Umbilical cord (tissue), 1 donor: ENCODE measurements at regions not wholly inside any gene's neighbourhood (a gene's known extent, or its start where the extent isn't known, plus 50 kb on each side); places are given as distances from the start of the nearest gene placed in this dataset.
"Not testable (repeated sequence)": the region's sequence is repeated elsewhere in the genome, so short reads cannot be mapped to it uniquely, and the experiment has no call there.

ENCODE experiments used
- DNase-seq: peaks from one replicate; pipeline ENCODE4 v3.0.0-alpha.2; 2015; ENCODE audit warnings: low spot score

DNA sequence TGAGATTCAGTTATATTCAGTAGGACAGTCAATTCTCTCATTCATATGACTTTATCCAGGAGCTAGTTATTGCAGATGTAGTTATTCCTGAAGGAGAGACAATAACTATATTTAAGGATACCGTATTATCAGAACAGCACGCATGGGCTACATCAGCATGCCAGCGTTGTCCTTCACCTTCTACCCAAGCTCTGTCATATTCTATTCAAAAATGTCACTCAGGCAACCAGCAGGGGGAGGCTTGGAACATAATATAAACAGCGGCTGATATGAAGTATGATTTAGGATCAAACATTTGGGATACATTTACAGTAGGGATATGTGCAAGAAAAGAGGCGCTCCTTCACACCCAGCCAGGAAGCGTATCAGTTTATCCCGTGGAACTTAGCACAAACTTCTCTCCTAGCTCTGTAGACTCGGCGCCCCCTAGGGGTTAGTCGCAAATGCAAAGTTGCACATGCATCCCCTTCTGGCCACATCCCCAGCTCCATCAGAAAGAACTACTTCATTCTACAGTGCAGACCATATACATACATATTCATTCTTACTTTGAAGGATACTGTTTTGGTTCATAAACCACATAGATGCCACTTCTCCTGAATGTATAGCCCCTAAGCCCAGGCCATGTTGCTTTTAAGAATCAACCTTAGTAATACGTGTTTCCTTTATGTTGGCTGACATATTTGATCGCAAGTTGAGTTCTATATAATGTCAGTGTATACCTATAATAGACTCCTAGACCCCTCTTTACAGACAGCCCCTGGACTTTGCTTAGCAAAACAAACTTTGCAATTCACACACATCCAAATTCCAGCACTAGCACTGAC lies 759.4 kb downstream of the ADCYAP1 start:
- peak; percentile 23 for DNase-seq

DNA sequence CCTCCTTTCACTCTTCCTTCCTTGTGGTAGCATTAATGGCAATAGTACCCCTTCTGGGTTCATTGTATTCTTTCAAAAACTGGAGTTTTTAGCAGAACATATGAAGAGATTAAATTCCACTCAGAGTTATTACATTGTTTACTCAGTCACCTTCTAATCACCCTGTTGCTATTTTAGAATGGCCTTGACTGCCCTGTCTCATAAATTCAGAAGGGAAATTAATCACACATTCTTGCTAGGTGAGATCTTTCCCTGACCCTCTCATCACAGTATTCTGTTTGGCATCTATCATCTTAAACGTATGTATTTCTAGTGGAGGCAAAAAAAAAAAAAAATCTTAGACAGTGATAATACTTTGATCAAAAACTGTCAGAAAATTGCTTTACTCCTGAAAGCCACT lies 760.4 kb downstream of the ADCYAP1 start:
- DNase-seq: no peak

DNA sequence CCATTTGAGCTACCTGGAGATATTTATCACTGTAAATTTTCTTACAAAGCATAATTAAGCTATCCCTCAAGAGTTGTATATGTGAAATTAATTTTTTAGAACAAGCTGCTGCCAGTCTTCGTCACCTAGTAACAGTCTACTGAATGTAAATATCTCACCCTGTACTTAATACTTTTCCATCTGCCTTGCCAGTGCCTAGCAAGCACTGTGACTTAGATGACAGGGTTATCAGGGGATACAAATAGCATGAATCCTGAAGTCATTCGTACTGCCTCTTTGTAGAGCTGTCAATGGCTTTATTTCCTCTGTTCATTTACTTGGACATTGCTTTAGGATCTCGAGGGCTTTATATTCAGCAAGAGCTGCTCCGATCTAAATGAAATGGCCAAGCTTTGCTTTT lies 763.6 kb downstream of the ADCYAP1 start:
- DNase-seq: no peak

DNA sequence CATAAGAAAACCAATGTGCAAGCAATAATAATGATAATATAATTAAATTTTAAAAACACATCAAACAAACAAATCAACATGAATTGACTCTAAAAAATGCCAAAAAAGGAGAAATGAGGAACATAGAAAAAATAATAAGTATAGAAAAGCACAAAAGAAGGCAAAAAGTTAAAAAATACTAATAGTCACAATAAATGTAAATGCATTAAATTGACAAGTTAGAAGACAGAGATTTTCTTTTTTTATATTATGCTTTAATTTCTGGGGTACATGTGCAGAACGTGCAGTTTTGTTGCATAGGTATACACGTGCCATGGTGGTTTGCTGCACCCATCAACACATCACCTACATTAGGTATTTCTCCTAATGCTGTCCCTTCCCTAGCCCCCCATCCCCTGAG lies 767.0 kb downstream of the ADCYAP1 start:
- DNase-seq: not testable (repeated sequence)

DNA sequence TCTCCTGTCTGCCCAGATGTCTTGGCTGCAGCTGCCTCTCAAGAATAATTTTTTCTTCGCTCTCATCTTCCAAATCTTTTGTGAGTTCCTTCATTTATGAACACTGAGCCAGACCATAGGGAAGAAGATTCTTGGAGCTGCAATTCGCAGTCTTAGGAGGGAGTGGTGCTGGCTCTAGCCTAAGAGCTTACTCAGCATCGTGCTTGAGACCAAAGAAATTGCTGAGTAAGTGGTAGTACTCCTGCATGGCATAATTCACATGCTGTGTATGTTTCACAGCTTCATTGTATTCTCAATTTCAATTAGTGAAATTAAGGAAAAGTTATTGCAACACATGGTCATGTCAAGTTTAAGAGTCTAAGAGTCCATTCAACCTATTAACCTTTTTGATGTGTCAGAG lies 771.7 kb downstream of the ADCYAP1 start:
- no peak for DNase-seq

DNA sequence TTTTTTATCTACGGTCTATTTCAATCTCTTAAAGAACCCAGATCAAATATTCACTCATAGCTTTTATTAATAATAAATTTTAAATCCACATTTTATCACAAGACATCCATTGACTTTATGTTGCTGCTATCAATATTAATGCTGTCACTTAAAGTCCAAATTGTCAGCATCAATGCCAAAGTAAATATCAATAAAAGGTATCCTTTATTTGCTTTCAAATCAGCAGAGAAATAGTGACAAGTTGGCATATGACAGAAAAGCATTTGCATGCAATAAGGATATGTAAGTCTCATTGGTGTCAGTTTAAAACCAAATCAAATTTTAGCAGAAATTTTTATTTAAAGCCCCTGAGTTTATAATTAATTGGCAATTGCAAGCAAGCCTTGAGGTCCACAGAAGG lies 775.4 kb downstream of the ADCYAP1 start:
- no peak for DNase-seq

DNA sequence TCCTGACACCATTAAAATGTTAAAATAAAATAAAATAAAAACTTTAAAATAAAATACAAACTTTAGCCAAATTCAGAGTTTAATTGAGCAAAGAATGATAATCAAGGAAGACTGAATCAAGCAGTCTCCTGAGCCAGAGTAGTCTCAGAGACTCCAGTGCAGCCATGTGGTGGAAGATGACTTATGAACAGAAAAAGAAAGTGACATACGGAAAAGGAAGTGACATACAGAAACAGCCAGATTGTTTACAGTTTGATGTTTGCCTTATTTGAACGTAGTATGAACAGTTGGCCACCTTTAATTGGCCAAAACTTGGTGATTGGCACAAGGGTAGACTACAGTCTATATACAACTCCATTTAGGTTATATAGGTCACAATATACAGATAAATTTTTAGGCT lies 787.2 kb downstream of the ADCYAP1 start:
- DNase-seq: no peak

DNA sequence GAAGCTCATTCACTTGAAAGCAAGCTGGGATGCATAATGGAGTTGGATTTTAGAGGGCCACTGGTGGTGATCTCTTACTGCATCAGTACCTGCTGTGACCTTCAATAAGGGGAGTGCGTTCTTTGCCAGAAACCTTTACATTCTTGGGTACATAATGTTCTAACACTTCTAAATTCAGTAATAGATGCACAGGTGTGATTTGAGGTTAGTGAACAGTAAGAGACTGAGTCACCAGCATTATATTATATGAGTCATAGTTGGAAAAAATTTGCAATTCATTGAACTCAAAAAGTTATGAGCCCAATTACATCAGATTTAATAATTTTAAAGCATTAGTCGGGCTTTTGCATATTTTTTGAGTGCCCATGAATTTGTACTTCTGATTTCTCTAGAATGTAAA lies 803.3 kb downstream of the ADCYAP1 start:
- DNase-seq: no peak

DNA sequence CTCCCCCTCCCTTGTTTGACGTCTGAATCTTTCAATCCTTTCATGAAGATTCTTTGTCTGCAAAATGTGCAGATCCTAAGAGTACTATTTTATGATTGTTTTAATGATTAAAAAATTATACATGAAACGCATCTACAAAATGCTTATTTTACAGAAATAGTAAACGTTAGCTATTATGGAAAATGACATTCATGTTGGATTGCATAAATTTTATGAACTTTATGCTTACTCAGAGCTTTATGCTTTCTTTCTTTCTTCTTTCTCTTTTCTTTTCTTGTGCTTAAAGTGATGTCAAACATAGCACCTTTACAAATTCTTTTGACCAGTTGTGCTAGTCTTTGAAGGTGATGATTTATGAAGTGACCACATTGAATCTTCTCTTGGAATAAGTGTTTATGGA lies 805.4 kb downstream of the ADCYAP1 start:
- DNase-seq: no peak

DNA sequence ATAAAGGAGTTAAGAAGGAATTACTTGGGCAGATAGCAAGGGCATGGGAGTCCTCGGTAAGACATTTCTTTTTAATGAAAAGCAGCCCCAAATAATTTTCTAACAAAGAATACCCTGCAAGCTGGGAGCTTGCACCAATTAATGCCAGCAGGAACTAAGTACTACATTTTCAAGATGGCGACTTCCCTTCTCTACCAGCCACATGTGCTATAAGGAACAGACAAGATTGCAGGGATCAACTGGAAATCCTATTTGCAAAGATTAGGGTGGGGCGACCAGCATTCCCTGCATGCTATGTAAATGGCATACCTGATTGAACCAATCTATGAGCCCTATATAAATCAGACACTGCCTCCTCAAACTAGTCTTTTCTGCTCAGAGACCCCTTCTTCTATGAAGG lies 827.5 kb downstream of the ADCYAP1 start:
- DNase-seq: no peak

DNA sequence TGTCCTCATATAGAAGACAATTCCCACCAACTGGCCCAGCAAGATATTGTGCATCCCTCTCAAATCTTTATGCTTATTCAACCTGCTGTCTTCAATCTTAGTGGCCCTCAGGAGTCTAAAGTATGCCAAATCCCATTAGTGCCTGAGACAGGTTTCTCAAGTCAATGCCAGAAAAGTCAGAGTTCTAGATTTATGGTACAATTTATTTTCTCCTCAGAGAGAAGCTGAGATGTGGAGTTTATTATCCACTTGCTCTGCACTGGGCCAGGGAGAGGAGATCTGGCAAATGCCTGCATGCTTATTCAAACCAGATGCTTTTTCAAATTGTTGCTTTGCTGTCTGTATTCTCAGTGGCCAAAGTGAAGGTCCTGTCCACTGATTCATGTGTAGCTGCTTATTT lies 825.2 kb downstream of the METTL4 start:
- DNase-seq: no peak

DNA sequence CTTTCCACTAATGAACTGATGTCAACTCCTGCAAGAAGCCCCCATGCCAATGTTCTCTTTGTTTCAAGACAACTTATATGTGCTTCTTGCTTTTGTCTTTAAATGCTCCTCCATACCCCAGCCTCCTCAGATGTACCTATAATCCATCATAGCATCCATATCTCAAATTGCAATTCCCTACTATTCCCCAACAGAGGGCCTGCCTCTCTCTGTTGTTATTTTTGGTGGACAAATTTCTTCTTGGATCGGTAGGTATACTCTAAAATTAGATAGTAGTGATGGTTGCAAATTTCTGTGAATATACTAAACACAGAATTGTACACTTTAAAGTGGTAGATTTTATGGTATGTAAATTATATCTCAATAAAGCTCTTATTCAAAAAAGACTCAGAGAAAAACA lies 820.1 kb downstream of the METTL4 start:
- no peak for DNase-seq

DNA sequence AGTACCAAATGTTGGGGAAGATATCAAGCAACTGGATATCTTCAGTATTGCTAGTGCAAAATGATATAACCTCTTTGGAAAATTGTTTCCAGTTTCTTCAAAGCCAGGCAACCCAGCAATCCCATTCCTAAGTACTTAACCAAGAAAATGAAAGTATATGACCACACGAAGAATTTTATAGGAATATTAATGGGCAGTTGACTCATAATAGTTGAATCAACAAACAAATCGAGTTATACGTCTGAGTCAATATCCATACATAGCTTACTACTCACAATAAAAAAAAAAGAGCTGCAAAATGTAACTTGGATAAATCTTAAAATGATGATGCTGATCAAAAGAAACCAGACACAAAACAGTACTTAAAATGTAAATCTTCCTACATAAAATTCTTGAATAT lies 810.4 kb downstream of the METTL4 start:
- no peak for DNase-seq

DNA sequence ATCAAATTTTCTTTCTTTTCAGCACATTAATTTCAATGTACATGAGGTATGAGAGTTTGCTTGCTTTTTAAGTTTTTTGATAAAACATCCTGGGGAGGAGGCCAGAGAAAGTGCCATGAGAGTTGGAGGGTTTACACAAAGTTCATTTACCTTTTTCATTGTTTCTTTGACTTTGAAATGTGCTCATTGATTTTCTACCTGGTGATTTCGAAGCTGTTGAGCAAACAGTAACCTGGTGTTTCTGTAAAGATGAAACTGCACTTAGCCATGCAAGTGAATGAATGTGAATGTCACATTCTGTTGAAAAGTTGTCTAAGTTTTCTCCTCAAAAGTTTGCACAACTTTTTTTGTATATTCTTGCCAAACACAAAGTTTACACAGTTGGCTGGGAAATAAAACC lies 797.0 kb downstream of the METTL4 start:
- DNase-seq: no peak

DNA sequence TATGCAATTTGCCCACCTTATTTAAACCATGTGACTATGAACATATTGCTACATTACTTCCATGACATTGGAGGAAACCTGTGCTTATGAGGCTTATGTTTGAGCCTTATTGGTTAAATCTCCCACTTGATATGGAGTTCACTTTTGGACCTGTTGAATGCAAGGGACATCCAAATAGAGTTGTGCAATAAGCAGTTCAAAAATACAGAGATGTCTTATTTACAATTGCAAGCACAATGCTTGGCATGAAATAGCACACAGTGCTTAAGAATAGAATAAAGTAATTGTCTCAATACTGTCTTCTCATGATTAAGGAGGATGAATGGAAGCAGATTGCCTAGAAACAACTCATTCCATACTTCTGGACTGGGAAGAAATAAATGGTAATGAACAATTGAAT lies 793.5 kb downstream of the METTL4 start:
- no peak for DNase-seq

DNA sequence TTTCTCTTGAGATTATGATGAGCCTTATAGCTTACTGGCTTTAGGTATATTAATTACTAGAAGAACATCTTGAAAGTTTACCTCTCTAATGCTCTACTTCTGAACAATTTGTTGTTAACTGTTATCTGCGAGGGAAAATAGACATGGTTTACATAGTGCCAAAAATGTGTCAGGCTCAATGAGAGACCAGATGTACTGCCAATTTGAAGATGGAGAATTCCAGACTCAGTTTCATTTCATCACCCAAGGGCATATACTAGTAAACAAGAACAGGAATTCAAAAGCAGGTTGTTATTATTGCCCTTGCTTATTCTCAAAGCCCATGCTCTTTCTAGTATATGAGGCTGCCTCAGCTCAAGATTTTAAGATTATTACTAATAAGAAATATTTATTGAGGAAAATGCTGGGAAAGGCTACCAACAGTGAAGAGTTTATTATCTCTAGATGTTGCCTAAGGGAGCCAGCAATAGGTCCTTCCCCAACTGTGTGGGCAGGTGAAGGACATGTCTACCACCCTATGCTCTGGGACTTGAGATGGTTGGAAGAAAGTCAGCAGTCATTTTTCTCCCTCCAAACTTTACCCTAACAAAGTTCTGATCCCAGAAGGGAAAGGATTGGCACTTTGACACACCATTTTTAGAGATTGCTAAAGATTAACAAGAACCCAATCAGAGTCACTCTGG lies 792.7 kb downstream of the METTL4 start:
- no peak for DNase-seq

DNA sequence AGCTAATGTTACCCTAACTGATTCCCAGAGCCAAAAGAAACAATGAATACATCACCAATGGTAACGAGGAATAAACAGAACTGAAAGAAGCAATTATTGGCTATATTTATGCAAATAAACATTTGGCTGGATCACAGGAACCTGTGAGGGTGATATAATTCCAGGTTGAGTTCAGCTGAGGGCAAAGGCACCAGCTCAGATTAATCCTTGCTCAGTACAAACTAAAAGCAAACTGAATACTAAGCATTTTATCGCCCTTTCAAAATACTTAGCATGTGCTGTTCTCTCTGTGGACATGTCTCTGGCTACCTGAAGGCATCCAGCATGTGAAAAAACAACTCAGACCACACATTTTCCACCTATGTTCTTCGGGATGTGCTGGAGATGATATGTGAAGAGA lies 791.7 kb downstream of the METTL4 start:
- DNase-seq: no peak

DNA sequence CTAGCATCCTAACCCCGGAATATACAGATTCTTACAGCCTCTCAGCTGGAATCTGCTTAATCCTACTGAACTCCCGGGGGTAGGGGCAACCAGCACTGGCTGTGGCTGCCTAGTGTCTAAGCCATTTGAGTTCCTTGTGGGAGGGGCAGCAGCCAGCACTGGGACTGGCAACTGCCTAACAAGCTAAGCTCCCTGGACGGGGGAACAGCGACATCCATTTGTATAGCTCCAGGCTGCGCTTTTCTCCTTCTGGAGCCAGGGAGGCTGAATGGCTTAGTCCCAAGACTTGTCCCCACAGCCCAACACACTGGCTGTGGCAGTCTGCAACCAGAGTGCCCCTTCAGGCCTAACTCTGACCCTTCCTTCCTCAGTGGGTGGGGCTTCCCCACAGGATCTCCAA lies 787.2 kb downstream of the METTL4 start:
- no peak for DNase-seq

DNA sequence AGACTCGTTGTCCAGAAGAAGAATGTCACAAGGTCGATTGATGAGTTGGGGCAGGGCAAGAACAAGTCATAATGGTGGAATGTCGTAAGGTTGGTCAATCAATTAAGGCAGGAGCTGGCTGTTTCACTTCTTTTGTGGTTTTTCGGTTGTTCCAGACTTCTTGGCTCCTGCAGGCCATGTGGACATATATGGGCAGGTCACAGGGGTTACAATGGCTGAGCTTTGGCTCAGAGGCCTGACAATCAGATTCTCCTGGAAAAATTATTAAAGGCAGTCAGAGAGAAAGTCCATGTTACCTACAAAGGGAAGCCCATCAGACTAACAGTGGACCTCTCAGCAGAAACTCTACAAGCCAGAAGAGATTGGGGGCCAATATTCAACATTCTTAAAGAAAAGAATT lies 785.3 kb downstream of the METTL4 start:
- DNase-seq: not testable (repeated sequence)

DNA sequence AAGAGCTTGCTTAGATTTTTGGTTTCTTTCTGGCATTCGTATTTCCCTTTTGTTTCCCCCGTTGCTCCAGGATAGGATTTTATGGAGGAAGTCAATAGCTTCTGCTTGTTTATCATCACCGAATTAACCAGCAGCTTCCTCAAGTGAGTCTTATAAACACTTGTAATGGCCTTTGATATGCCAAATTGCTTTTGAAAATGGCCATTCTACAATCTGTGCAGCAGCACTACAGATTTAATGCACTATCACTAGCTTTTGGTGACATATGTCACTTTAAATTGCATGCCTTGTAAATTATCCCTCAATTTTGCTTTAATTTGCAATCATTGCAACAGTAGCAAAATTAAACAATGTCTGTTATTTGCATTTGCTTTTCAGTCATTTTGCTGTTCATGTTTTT lies 774.7 kb downstream of the METTL4 start:
- no peak for DNase-seq

DNA sequence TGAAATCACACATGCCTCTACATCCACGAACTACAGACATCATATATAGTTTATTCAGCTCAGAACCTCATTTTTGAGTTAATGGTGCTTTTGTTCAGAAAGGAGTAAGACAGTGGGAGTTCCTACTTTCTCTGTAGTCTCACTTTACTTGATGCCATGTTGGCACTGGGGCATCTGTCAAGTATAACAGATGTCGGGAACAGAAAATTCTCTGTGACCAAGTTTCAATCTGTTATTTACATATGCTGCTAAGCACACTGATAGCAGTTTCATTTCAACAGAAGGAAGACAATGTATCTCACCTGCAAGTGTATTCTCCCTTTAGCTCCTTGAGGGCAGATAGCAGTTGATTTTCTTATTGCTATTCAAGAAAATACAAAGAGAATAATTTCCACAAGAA lies 774.1 kb downstream of the METTL4 start:
- no peak for DNase-seq

DNA sequence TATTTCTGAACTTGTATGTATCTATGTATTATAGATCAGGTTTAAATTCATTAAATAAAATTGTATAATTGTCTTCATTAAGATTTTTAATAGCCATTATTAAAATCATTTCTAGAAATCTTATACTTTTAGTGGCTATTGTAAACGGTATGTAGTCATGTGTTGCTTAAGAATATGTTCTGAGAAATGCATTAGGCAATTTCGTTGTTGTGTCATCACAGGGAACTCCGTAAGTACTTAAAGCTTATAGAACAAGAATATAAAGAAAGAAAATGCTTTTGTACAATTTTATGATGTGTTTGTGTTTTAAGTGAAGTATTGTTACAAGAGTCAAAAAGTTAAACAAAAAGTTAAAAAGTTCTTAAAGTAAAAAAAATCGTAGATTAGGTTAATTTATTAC lies 765.8 kb downstream of the METTL4 start:
- no peak for DNase-seq

DNA sequence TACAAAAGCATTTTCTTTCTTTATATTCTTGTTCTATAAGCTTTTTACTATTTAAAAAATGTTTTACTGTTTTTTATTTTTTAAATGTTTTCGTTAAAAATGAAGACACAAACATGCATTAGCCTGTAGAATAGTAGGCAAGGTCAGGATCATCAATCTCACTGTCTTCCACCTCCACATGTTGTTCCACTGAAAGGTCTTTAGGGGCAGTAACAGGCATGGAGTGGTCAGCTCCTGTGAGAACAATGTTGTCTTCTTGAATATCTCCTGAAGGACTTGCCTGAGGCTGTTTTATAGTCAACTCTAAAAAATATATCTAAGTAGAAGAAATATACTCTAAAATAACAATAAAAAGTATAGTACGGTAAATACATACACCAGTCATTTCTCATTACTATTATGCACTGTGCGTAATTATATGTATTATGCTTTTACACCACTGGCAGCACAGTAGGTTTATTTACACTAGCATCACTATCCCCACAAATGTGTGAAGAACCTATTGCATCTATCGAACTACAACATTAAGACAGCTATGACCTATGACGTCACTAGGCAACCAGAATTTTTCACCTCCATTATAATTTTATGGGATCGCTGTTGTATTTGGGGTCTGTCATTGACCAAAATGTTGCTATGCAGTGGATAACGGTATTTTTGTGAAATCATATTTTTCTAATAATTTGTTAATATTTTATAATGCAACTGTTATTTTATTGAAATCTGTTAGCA lies 764.3 kb downstream of the METTL4 start:
- no peak for DNase-seq
